SJSA1 (cell line): ENCODE measurements at regions not wholly inside any gene's neighbourhood (a gene's known extent, or its start where the extent isn't known, plus 50 kb on each side); places are given as distances from the start of the nearest gene placed in this dataset.

ENCODE experiments used
- DNase-seq, 2 experiments: peaks; one replicate each; pipeline ENCODE4 v3.0.0-alpha.2; 2015 to 2020; ENCODE audit warnings: low spot score in 2 of 2, low read depth in 1 of 2
- H3K27ac ChIP-seq: fragments of 250-450 bp; sonication (Bioruptor Pico); 2 replicates; pipeline ENCODE4 v1.5.1; 2020; ENCODE audit warnings: mild to moderate bottlenecking, moderate library complexity
- H3K27me3 ChIP-seq: fragments of 250-450 bp; sonication (Bioruptor Pico); replicated peaks from 2 replicates; pipeline ENCODE4 v1.5.1; 2020; ENCODE audit warnings: mild to moderate bottlenecking, moderate library complexity
- H3K36me3 ChIP-seq: fragments of 250-450 bp; sonication (Bioruptor Pico); 2 replicates; pipeline ENCODE4 v1.5.1; 2020; ENCODE audit warnings: mild to moderate bottlenecking
- H3K4me1 ChIP-seq: fragments of 250-450 bp; sonication (Bioruptor Pico); replicated peaks from 2 replicates; pipeline ENCODE4 v1.6.1; 2021; ENCODE audit warnings: mild to moderate bottlenecking
- H3K4me3 ChIP-seq: fragments of 250-450 bp; sonication (Bioruptor Pico); 2 replicates; pipeline ENCODE4 v1.5.1; 2020; ENCODE audit warnings: mild to moderate bottlenecking
- H3K9me3 ChIP-seq: fragments of 250-450 bp; sonication (Bioruptor Pico); replicated peaks from 2 replicates; pipeline ENCODE4 v1.5.1; 2020; ENCODE audit warnings: mild to moderate bottlenecking

GRCh38 chr6:114580882-114581281 lies 238.1 kb upstream of the HS3ST5 start:
- no peak for DNase-seq
- no peak overlapping the region for H3K4me3 ChIP-seq

DNA sequence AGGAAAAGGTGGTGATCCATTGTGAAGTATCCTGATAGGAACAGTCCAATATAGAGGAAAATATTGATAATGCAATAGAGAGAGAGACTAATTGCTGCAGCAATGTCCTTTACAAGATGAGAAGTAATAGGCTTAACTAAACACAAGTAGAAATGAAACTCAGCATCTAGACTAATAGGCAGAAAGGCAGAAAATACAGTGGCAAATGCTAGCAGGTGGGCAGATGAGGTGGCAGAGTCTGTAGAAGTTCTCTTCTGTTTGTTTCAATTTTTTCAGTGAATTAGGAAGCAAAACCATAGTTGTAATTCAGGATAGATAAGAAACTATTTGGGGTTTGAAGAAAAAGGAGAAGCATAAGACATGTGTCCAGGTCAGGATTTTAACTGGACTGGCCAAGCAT lies 236.7 kb upstream of the HS3ST5 start:
- H3K4me3 ChIP-seq = no peak overlapping the region
- 0 out of 2 replicates have a peak, but pooled peaks cover 4% of the 10 kb centered on the region for H3K27me3 ChIP-seq
- H3K36me3 ChIP-seq = no peaks in the 10 kb centered on the region
- no peaks in the 10 kb centered on the region for H3K4me1 ChIP-seq
- DNase-seq = no peak
- no peak overlapping the region for H3K27ac ChIP-seq
- H3K9me3 ChIP-seq = no peaks in the 10 kb centered on the region

More at GRCh38 chr6:114580882-114581281, 238.1 kb upstream of the HS3ST5 start:
- 0 out of 2 replicates have a peak, but pooled peaks cover 4% of the 10 kb centered on the region for H3K27me3 ChIP-seq
- no peaks in the 10 kb centered on the region for H3K9me3 ChIP-seq
- no peaks in the 10 kb centered on the region for H3K36me3 ChIP-seq
- H3K27ac ChIP-seq = no peak overlapping the region
- no peaks in the 10 kb centered on the region for H3K4me1 ChIP-seq

GRCh38 chr6:114577109-114577508 lies 234.3 kb upstream of the HS3ST5 start:
- Histone ChIP-seq H3K36me3 (no peaks in the 10 kb centered on the region), H3K4me3 (no peak overlapping the region), H3K9me3 (no peaks in the 10 kb centered on the region), H3K27me3 (0 out of 2 replicates have a peak, but pooled peaks cover 4% of the 10 kb centered on the region), H3K4me1 (no peaks in the 10 kb centered on the region), H3K27ac (no peak overlapping the region)
- DNase-seq = no peak

DNA sequence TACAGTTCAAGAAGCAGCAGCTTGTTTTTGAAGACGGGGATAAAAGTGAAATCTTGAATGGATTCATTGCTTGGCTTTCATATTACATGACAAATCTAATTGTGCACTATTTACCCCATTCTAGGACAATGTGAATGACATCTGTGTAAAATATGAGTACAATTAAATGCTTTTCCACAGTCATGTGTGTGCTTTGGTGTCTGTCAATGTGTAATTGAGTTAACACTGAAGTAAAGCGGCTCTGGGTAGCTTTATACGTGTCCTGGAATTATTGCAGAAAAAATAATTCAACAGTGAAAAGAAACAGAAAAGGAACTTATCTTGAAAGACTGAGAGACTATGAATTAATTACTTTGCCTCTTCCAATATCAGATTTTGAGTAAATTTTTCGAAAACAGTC lies 233.5 kb upstream of the HS3ST5 start:
- H3K4me1 ChIP-seq = no peaks in the 10 kb centered on the region
- no peaks in the 10 kb centered on the region for H3K36me3 ChIP-seq
- DNase-seq = no peak
- H3K9me3 ChIP-seq = no peaks in the 10 kb centered on the region
- H3K27me3 ChIP-seq = 0 out of 2 replicates have a peak, but pooled peaks cover 4% of the 10 kb centered on the region
- H3K4me3 ChIP-seq = no peak overlapping the region
- H3K27ac ChIP-seq = no peak overlapping the region

DNA sequence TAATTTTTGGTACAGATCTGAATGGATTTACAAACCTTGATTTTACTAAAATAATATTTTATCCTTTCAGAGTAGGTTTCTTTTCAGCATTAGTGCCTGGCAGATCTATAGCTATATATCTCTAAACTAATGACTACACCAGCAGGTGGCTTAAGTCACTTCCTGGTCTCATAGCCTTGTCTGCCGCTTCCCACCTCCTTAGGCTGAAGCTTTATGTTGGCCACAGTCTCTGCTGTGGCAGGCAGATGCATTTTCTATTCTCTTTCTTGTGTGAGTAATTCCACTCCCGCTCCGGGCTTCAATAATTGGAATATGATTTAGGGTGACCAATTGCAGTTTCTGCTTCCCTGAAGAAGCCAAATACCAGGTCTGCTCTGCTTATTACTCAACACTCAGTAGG lies 226.8 kb upstream of the HS3ST5 start:
- no peaks in the 10 kb centered on the region for H3K27me3 ChIP-seq
- no peak for DNase-seq
- H3K9me3 ChIP-seq = no peaks in the 10 kb centered on the region
- H3K4me1 ChIP-seq = no peaks in the 10 kb centered on the region
- H3K27ac ChIP-seq = no peak overlapping the region
- no peaks in the 10 kb centered on the region for H3K36me3 ChIP-seq
- H3K4me3 ChIP-seq = no peak overlapping the region

- Histone ChIP-seq H3K36me3 (no peaks in the 10 kb centered on the region), H3K9me3 (no peaks in the 10 kb centered on the region), H3K4me3 (no peak overlapping the region), H3K27me3 (no peaks in the 10 kb centered on the region), H3K27ac (no peak overlapping the region), H3K4me1 (no peaks in the 10 kb centered on the region)
- DNase-seq = no peak
Measured at GRCh38 chr6:114564302-114564933, 221.6 kb upstream of the HS3ST5 start.

- H3K27me3 ChIP-seq = no peaks in the 10 kb centered on the region
- H3K9me3 ChIP-seq = no peaks in the 10 kb centered on the region
- DNase-seq = no peak
Measured at GRCh38 chr6:114559419-114559818, 216.6 kb upstream of the HS3ST5 start.

DNA sequence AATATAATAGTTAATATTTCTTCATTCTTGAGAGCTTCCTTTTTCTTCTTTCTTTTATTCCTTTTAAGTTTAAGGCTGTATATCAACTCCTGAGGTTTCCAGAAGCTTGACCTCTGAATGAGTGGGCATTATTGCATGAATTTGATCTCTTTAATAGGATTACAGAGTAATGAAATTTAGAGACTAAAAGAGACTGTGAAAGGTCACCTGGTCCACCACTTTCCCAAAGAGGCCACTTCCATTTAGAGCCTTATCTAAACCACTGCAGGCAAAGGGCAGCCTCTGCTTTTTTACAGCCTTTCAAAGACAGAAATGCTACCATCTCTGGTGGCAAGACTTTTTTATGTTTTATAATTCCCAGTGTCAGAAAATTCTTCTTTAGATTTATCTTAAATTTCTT lies 215.3 kb upstream of the HS3ST5 start:
- Histone ChIP-seq H3K4me1 (no peaks in the 10 kb centered on the region), H3K4me3 (no peak overlapping the region), H3K36me3 (no peaks in the 10 kb centered on the region), H3K27ac (no peak overlapping the region), H3K27me3 (no peaks in the 10 kb centered on the region), H3K9me3 (no peaks in the 10 kb centered on the region)
- no peak for DNase-seq

More at GRCh38 chr6:114559419-114559818, 216.6 kb upstream of the HS3ST5 start:
- H3K27ac ChIP-seq = no peak overlapping the region
- no peaks in the 10 kb centered on the region for H3K4me1 ChIP-seq
- H3K4me3 ChIP-seq = no peak overlapping the region
- no peaks in the 10 kb centered on the region for H3K36me3 ChIP-seq

GRCh38 chr6:114556846-114557488 lies 214.1 kb upstream of the HS3ST5 start:
- no peak for DNase-seq
- Histone ChIP-seq H3K36me3 (no peaks in the 10 kb centered on the region), H3K4me3 (no peak overlapping the region), H3K4me1 (no peaks in the 10 kb centered on the region), H3K9me3 (no peaks in the 10 kb centered on the region), H3K27ac (no peak overlapping the region), H3K27me3 (no peaks in the 10 kb centered on the region)

DNA sequence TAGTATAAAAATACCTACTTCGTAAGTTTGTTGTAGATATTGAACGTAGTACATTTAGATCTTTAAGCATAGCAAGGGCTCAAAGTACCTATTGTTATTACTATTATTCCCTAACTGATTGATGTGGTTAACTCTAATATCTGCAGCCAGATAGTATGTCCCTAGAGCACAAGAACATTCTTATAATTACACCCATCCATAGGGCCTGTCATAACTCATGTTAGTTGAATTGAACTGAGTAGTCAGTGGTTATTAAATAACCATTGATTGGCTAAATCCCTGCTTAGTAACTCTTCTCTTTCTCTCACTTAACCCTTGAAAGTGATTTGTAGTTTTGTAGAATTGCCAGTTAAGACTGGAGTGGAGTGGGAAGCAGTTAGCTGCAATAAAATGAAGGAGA lies 207.5 kb upstream of the HS3ST5 start:
- DNase-seq = no peak
- Histone ChIP-seq H3K4me3 (no peak overlapping the region), H3K36me3 (no peaks in the 10 kb centered on the region), H3K27me3 (no peaks in the 10 kb centered on the region), H3K27ac (no peak overlapping the region), H3K9me3 (no peaks in the 10 kb centered on the region), H3K4me1 (no peaks in the 10 kb centered on the region)

- Histone ChIP-seq H3K27ac (no peak overlapping the region), H3K36me3 (no peaks in the 10 kb centered on the region), H3K9me3 (no peaks in the 10 kb centered on the region), H3K4me3 (no peak overlapping the region), H3K4me1 (no peaks in the 10 kb centered on the region), H3K27me3 (no peaks in the 10 kb centered on the region)
- DNase-seq = no peak
Measured at GRCh38 chr6:114543696-114544095, 200.9 kb upstream of the HS3ST5 start.

GRCh38 chr6:114541794-114542193 lies 199.0 kb upstream of the HS3ST5 start:
- Histone ChIP-seq H3K27ac (no peak overlapping the region), H3K27me3 (no peaks in the 10 kb centered on the region), H3K4me3 (no peak overlapping the region), H3K36me3 (no peaks in the 10 kb centered on the region), H3K9me3 (no peaks in the 10 kb centered on the region), H3K4me1 (no peaks in the 10 kb centered on the region)
- no peak for DNase-seq

DNA sequence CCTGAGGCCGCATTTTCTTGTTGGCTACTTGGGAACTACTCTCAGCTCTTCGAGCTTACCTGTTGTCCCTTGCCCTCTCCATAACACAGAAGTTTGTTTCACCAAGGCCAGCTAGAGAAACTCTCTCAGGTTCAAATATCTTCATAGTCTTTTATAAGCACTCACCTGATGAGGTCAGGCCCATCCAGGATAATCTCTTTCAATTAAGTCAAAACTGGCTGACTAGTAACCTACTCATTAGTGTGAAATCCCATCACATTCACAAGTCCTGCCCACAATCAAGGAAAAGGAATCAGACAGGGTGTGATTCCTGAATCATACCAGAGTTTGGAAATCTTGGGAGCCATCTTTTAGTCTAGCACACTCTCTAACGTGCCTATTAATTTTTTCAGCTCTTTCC lies 195.2 kb upstream of the HS3ST5 start:
- DNase-seq = no peak
- Histone ChIP-seq H3K4me1 (no peaks in the 10 kb centered on the region), H3K9me3 (no peaks in the 10 kb centered on the region)

GRCh38 chr6:114534813-114535212 lies 192.0 kb upstream of the HS3ST5 start:
- Histone ChIP-seq H3K27me3 (peaks cover 7% of the 10 kb centered on the region; the same call in 1 of the 2 replicates), H3K4me1 (no peaks in the 10 kb centered on the region), H3K9me3 (no peaks in the 10 kb centered on the region; the same call in 1 of the 2 replicates), H3K36me3 (no peaks in the 10 kb centered on the region), H3K4me3 (no peak overlapping the region), H3K27ac (no peak overlapping the region)
- no peak for DNase-seq

More for the DNA sequence above, 195.2 kb upstream of the HS3ST5 start:
- Histone ChIP-seq H3K27ac (no peak overlapping the region), H3K36me3 (no peaks in the 10 kb centered on the region), H3K27me3 (peaks cover 7% of the 10 kb centered on the region; the same call in 1 of the 2 replicates), H3K4me3 (no peak overlapping the region)
